ENCODE measurements at regions not wholly inside any gene's neighbourhood (a gene's known extent, or its start where the extent isn't known, plus 50 kb on each side); places are given as distances from the start of the nearest gene placed in this dataset.
A peak's percentile ranks its signal among the peaks of the same experiment; 100 is the strongest.

- no peak overlapping the region for H3K4me2 ChIP-seq (ENCODE audit: low read length)
- Mint-ChIP-seq H3K27ac (ENCODE audit: unreplicated experiment) (no peak overlapping the region), H3K4me1 (ENCODE audit: low read depth, unreplicated experiment) (no peaks in the 10 kb centered on the region), H3K4me3 (ENCODE audit: unreplicated experiment) (no peak overlapping the region), H3K36me3 (ENCODE audit: low read depth, unreplicated experiment) (no peaks in the 10 kb centered on the region), H3K9me3 (ENCODE audit: unreplicated experiment) (no peaks in the 10 kb centered on the region), H3K27me3 (ENCODE audit: low read depth, unreplicated experiment) (no peaks in the 10 kb centered on the region)
- no peak for FAIRE-seq
- H3K9me3 ChIP-seq (ENCODE audit: insufficient read depth, low read depth, low read length), result no peaks in the 10 kb centered on the region
- no peak overlapping the region for H2AFZ ChIP-seq (ENCODE audit: low read depth, low read length)
- TF ChIP-seq EZH2 (IDR thresholded peaks at IDR 0.05; ENCODE audit: insufficient read depth, low read length), result no peak
- TF ChIP-seq, protein P1, sequence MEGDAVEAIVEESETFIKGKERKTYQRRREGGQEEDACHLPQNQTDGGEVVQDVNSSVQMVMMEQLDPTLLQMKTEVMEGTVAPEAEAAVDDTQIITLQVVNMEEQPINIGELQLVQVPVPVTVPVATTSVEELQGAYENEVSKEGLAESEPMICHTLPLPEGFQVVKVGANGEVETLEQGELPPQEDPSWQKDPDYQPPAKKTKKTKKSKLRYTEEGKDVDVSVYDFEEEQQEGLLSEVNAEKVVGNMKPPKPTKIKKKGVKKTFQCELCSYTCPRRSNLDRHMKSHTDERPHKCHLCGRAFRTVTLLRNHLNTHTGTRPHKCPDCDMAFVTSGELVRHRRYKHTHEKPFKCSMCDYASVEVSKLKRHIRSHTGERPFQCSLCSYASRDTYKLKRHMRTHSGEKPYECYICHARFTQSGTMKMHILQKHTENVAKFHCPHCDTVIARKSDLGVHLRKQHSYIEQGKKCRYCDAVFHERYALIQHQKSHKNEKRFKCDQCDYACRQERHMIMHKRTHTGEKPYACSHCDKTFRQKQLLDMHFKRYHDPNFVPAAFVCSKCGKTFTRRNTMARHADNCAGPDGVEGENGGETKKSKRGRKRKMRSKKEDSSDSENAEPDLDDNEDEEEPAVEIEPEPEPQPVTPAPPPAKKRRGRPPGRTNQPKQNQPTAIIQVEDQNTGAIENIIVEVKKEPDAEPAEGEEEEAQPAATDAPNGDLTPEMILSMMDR (IDR thresholded peaks at IDR 0.05; ENCODE audit: insufficient read depth, low read depth, low read length), result no peak
- no peak overlapping the region for H3K9ac ChIP-seq (ENCODE audit: low read length)
- no peaks in the 10 kb centered on the region for H3K27me3 ChIP-seq (ENCODE audit: insufficient read depth, low read length)
- no peaks in the 10 kb centered on the region for H4K20me1 ChIP-seq (ENCODE audit: insufficient read depth, low read length)
- DNase-seq (ENCODE audit: low read depth), result no peak
- no peak overlapping the region for H3K27ac ChIP-seq (ENCODE audit: low read depth, low read length)
- H3K4me1 ChIP-seq (ENCODE audit: insufficient read depth, low read length), result no peaks in the 10 kb centered on the region
- H3K36me3 ChIP-seq (ENCODE audit: insufficient read depth, low read length), result no peaks in the 10 kb centered on the region
- no peak overlapping the region for H3K4me3 ChIP-seq (ENCODE audit: insufficient read depth, low read depth, low read length)
- H3K79me2 ChIP-seq (ENCODE audit: insufficient read depth, low read length), result no peaks in the 10 kb centered on the region
These were observed 756.3 kb downstream of the NXPH1 start for GRCh38 chr7:9189703-9190102.

DNA sequence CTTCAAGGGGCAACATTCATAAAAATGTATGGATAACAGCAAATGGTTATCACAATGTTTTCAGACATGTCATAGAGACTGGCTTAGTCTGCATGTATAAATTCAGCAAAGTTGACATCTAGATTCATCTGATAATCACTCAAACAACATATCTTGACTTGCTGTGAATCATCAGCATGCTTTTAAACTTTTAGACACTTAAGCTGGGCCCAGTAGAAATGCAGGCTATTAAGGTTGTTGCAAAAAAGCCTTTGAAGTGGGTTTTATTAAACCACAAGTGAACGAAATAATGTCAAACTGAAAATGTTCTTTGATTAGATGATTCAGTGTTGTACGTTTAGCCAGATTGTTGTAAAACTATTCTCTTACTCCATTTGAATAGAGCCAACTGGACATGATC lies 759.6 kb downstream of the NXPH1 start:
- no peaks in the 10 kb centered on the region for H3K27me3 Mint-ChIP-seq (ENCODE audit: low read depth, unreplicated experiment)
- Histone ChIP-seq H4K20me1 (ENCODE audit: insufficient read depth, low read length) (no peaks in the 10 kb centered on the region), H3K27me3 (ENCODE audit: insufficient read depth, low read length) (no peaks in the 10 kb centered on the region), H3K36me3 (ENCODE audit: insufficient read depth, low read length) (no peaks in the 10 kb centered on the region), H3K4me3 (ENCODE audit: insufficient read depth, low read depth, low read length) (no peak overlapping the region), H2AFZ (ENCODE audit: low read depth, low read length) (no peak overlapping the region), H3K9me3 (ENCODE audit: insufficient read depth, low read depth, low read length) (no peaks in the 10 kb centered on the region), H3K4me1 (ENCODE audit: insufficient read depth, low read length) (no peaks in the 10 kb centered on the region), H3K4me2 (ENCODE audit: low read length) (no peak overlapping the region), H3K79me2 (ENCODE audit: insufficient read depth, low read length) (no peaks in the 10 kb centered on the region), H3K27ac (ENCODE audit: low read depth, low read length) (no peak overlapping the region), H3K9ac (ENCODE audit: low read length) (no peak overlapping the region)
- no peaks in the 10 kb centered on the region for H3K36me3 Mint-ChIP-seq (ENCODE audit: low read depth, unreplicated experiment)
- FAIRE-seq, result no peak
- no peaks in the 10 kb centered on the region for H3K9me3 Mint-ChIP-seq (ENCODE audit: unreplicated experiment)
- no peaks in the 10 kb centered on the region for H3K4me1 Mint-ChIP-seq (ENCODE audit: low read depth, unreplicated experiment)
- H3K27ac Mint-ChIP-seq (ENCODE audit: unreplicated experiment), result no peak overlapping the region
- TF ChIP-seq, protein P1 (IDR thresholded peaks at IDR 0.05; ENCODE audit: insufficient read depth, low read depth, low read length), result no peak
- TF ChIP-seq EZH2 (IDR thresholded peaks at IDR 0.05; ENCODE audit: insufficient read depth, low read length), result no peak
- H3K4me3 Mint-ChIP-seq (ENCODE audit: unreplicated experiment), result no peak overlapping the region
- peak; percentile 72 for DNase-seq (ENCODE audit: low read depth)

DNA sequence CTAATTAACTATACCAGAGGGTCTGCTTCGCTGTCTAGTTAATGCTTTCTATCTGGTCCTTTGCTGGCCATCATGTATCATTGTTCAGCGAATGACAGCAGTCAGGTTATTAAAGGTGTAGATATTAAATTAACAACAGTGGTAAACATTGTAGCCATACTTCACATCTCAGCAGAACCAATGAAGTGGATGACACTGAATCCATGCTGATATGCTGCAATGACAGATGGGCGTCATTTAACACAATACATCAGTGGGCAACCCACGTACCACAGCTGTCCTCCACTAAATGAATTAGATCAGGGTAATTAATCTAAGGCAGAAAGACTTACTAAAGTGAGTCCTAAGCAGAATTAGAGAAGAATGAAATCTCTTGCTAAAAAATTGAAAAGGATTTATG lies 767.2 kb downstream of the NXPH1 start:
- H3K4me2 ChIP-seq (ENCODE audit: low read length), result no peak overlapping the region
- TF ChIP-seq EZH2 (IDR thresholded peaks at IDR 0.05; ENCODE audit: insufficient read depth, low read length), result no peak
- TF ChIP-seq, protein P1 (IDR thresholded peaks at IDR 0.05; ENCODE audit: insufficient read depth, low read depth, low read length), result no peak
- H3K27ac Mint-ChIP-seq (ENCODE audit: unreplicated experiment), result no peak overlapping the region

More for the DNA sequence above, 767.2 kb downstream of the NXPH1 start:
- Mint-ChIP-seq H3K4me1 (ENCODE audit: low read depth, unreplicated experiment) (peaks cover 24% of the 10 kb centered on the region), H3K27me3 (ENCODE audit: low read depth, unreplicated experiment) (no peaks in the 10 kb centered on the region), H3K9me3 (ENCODE audit: unreplicated experiment) (no peaks in the 10 kb centered on the region), H3K36me3 (ENCODE audit: low read depth, unreplicated experiment) (no peaks in the 10 kb centered on the region), H3K4me3 (ENCODE audit: unreplicated experiment) (no peak overlapping the region)
- Histone ChIP-seq H3K4me1 (ENCODE audit: insufficient read depth, low read length) (no peaks in the 10 kb centered on the region), H3K27ac (ENCODE audit: low read depth, low read length) (no peak overlapping the region), H3K9ac (ENCODE audit: low read length) (no peak overlapping the region), H3K4me3 (ENCODE audit: insufficient read depth, low read depth, low read length) (no peak overlapping the region), H3K79me2 (ENCODE audit: insufficient read depth, low read length) (no peaks in the 10 kb centered on the region), H2AFZ (ENCODE audit: low read depth, low read length) (no peak overlapping the region), H3K27me3 (ENCODE audit: insufficient read depth, low read length) (no peaks in the 10 kb centered on the region), H3K9me3 (ENCODE audit: insufficient read depth, low read depth, low read length) (no peaks in the 10 kb centered on the region), H3K36me3 (ENCODE audit: insufficient read depth, low read length) (no peaks in the 10 kb centered on the region), H4K20me1 (ENCODE audit: insufficient read depth, low read length) (no peaks in the 10 kb centered on the region)
- no peak for FAIRE-seq
- DNase-seq (ENCODE audit: low read depth), result no peak

All from astrocyte (in vitro differentiated cells and primary cell).